A549 (cell line): ENCODE measurements at regions not wholly inside any gene's neighbourhood (a gene's known extent, or its start where the extent isn't known, plus 50 kb on each side); places are given as distances from the start of the nearest gene placed in this dataset.

ENCODE experiments used
- ATAC-seq, 2 experiments: fragments of 200-7000 bp in 1 of 2; fragments of >200 bp in 1 of 2; cut with Nextera tagmentation in 1 of 2; cut with Tn5 transposase in 1 of 2; 3 replicates each; pipeline versions ENCODE4 v1.8.0 to v1.9.1; 2018 to 2020; ENCODE audit warnings: mild to moderate bottlenecking in 1 of 2, moderate library complexity in 1 of 2
- CTCF ChIA-PET: fragments of 300-600 bp; sonication (Branson Sonifier 250); formaldehyde crosslinking; extraction: SDS; loops from one replicate; lab custom pipeline; 2021; ENCODE audit warnings: antibody characterized with exemption, inconsistent platforms; lab: Yijun Ruan, JAX
- POLR2A ChIA-PET: fragments of 350-600 bp; formaldehyde crosslinking; extraction: SDS; loops from one replicate; lab custom pipeline; 2021; ENCODE audit warnings: antibody characterized with exemption, inconsistent platforms; lab: Yijun Ruan, JAX
- DNase-seq, 2 experiments: peaks; one replicate each; pipeline versions ENCODE4 v3.0.0 to v3.0.0-alpha.2; 2011 to 2016; ENCODE audit warnings: low read depth in 1 of 2, low spot score in 1 of 2
- FAIRE-seq: peaks from 2 replicates; lab custom pipeline; 2011; peaks lifted over from hg19 to GRCh38; lab: Jason Lieb, UNC
- H3K27ac ChIP-seq, 2 experiments: fragments of >200 bp; sonication (Bioruptor Twin); formaldehyde crosslinking; 3 replicates each; pipeline ENCODE4 v1.5.1; 2016 to 2017
- H3K4me1 ChIP-seq: fragments of >200 bp; sonication (Bioruptor Twin); formaldehyde crosslinking; 3 replicates; pipeline ENCODE4 v1.6.1; 2016
- H3K4me2 ChIP-seq: fragments of >200 bp; sonication (Bioruptor Twin); formaldehyde crosslinking; 3 replicates; pipeline ENCODE4 v1.6.1; 2016
- H3K4me3 ChIP-seq: fragments of >200 bp; sonication (Bioruptor Twin); formaldehyde crosslinking; 3 replicates; pipeline ENCODE4 v1.5.1; 2016
- H3K9me3 ChIP-seq: fragments of >200 bp; sonication (Bioruptor Twin); formaldehyde crosslinking; 3 replicates; pipeline ENCODE4 v1.6.1; 2016
- BCL3 ChIP-seq: fragments of >200 bp; sonication (Bioruptor Twin); formaldehyde crosslinking; IDR thresholded peaks from 3 replicates; pipeline ENCODE4 v1.6.1; 2016
- BHLHE40 ChIP-seq: IDR thresholded peaks from 2 replicates; pipeline ENCODE4 v1.6.1; 2012; ENCODE audit warnings: low read depth, low read length, inconsistent platforms
- CBX8 ChIP-seq: fragments of 200-600 bp; sonication (generic); IDR thresholded peaks from 2 replicates; pipeline ENCODE4 v1.6.1; 2016
- CHD4 ChIP-seq: fragments of 200-600 bp; sonication (generic); IDR thresholded peaks from 2 replicates; pipeline ENCODE4 v1.6.1; 2016; ENCODE audit warnings: antibody characterized with exemption, mild to moderate bottlenecking, borderline replicate concordance
- ESRRA ChIP-seq: fragments of 150-350 bp; IDR thresholded peaks from 2 replicates; pipeline ENCODE4 v1.6.1; 2014; ENCODE audit warnings: mild to moderate bottlenecking, low read length, borderline replicate concordance
- FOSL2 ChIP-seq, 2 experiments: fragments of 450-650 bp in 1 of 2; fragments of >200 bp in 1 of 2; sonication (Bioruptor Twin) in 1 of 2; formaldehyde crosslinking; IDR thresholded peaks; 2 replicates each; pipeline versions ENCODE4 v1.5.0 to v1.6.1; 2016 to 2020; ENCODE audit warnings: mild to moderate bottlenecking in 1 of 2, moderate library complexity in 1 of 2
- FOXS1 ChIP-seq: fragments of 250-450 bp; sonication (Bioruptor Pico); IDR thresholded peaks from 2 replicates; pipeline ENCODE4 v1.5.0; 2020; ENCODE audit warnings: mild to moderate bottlenecking, moderate library complexity
- HES2 ChIP-seq: fragments of >200 bp; sonication (Bioruptor Twin); formaldehyde crosslinking; IDR thresholded peaks from 2 replicates; pipeline ENCODE4 v1.6.1; 2016
- HMGXB4 ChIP-seq: fragments of 250-450 bp; sonication (Bioruptor Pico); IDR thresholded peaks from 2 replicates; pipeline ENCODE4 v1.5.0; 2021; ENCODE audit warnings: mild to moderate bottlenecking, moderate library complexity, borderline replicate concordance
- HOXA7 ChIP-seq: fragments of 250-450 bp; sonication (Bioruptor Pico); IDR thresholded peaks from 2 replicates; pipeline ENCODE4 v1.5.0; 2020; ENCODE audit warnings: mild to moderate bottlenecking, moderate library complexity
- HOXB13 ChIP-seq: fragments of 250-450 bp; sonication (Bioruptor Pico); IDR thresholded peaks from 2 replicates; pipeline ENCODE4 v1.5.0; 2020; ENCODE audit warnings: low read depth, mild to moderate bottlenecking, moderate library complexity
- JUN ChIP-seq, 2 experiments: fragments of >200 bp; sonication (Bioruptor Twin); formaldehyde crosslinking; IDR thresholded peaks; 2 replicates in 1 of 2; 3 replicates in 1 of 2; pipeline ENCODE4 v1.6.1; 2016 to 2017
- MYC ChIP-seq: IDR thresholded peaks from 2 replicates; pipeline ENCODE4 v1.6.1; 2012; ENCODE audit warnings: mild to moderate bottlenecking, inconsistent platforms, low read length, improper control_type of control experiment, borderline replicate concordance
- NFE2L2 ChIP-seq: fragments of 150-350 bp; conservative IDR thresholded peaks from 2 replicates; pipeline ENCODE4 v1.6.1; 2014; ENCODE audit warnings: low read length
- NPAS2 ChIP-seq: fragments of 250-450 bp; sonication (Bioruptor Pico); IDR thresholded peaks from 2 replicates; pipeline ENCODE4 v1.8.0; 2022; ENCODE audit warnings: mild to moderate bottlenecking, moderate library complexity, borderline replicate concordance
- RARB ChIP-seq: fragments of 250-450 bp; sonication (Bioruptor Pico); IDR thresholded peaks from 2 replicates; pipeline ENCODE4 v1.8.0; 2021; ENCODE audit warnings: mild to moderate bottlenecking, moderate library complexity
- RFX5 ChIP-seq: fragments of 450-650 bp; IDR thresholded peaks from 2 replicates; pipeline ENCODE4 v1.7.1; 2014; ENCODE audit warnings: antibody characterized with exemption, mild to moderate bottlenecking, moderate library complexity
- ZFP36 ChIP-seq: fragments of 450-650 bp; IDR thresholded peaks from 2 replicates; pipeline ENCODE4 v1.6.1; 2014; ENCODE audit warnings: borderline replicate concordance; ENCODE audit not compliant: partially characterized antibody
- ZSCAN20 ChIP-seq: fragments of 250-450 bp; sonication (Bioruptor Pico); IDR thresholded peaks from 2 replicates; pipeline ENCODE4 v1.8.0; 2022; ENCODE audit warnings: mild to moderate bottlenecking, moderate library complexity
- WGBS: methylation state at CpG from one replicate; pipeline ENCODE4 v1.1.6; 2017; ENCODE audit errors: missing lambda C conversion rate; 5-methylcytosine and 5-hydroxymethylcytosine counted together
- TF ChIP-seq, protein P1 (sequence below): IDR thresholded peaks from 2 replicates; pipeline ENCODE4 v1.6.1; 2012
- TF ChIP-seq, protein P2 (sequence below): IDR thresholded peaks from 2 replicates; pipeline ENCODE4 v1.6.1; 2012
- TF ChIP-seq, protein P3 (sequence below): fragments of 250-450 bp; sonication (Bioruptor Pico); IDR thresholded peaks from 2 replicates; pipeline ENCODE4 v1.5.0; 2020; ENCODE audit warnings: low read depth, mild to moderate bottlenecking, moderate library complexity

DNA sequence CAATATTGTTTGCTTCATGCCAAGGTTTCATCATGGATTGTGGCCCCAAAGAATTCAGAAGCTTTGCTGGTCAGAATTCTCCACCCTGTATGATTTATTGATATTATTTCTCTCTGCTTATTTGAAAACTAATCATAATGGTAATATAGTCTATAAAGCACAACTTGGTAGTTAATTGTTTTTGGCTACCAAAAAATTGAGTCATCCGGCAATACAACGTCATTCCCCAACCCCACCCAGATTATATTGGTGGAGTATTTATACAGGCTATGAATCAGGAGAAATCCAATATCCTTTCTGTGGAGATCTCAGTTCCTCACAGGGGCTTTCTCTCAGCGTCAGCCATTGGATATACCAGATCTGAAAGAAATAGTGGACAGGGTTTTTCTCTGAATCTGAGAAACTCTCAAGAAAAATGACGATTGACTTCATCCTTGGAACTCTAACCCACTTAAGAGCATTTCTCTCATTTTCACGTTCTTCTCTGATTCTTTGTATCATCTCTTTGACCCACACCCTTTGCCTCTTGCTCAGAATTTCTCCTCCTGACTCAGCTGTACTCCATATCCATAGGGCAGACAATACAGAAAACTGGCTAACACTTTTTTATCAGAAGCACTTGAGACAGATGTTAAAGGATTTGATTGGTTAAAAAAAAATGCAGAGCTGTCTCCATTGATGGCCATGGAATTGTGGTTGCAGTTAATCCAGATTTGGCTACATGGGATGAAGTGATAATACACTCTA is 1055.8 kb upstream of the CADM2 start:
- POLR2A ChIA-PET: no interaction called here
- WGBS: 29% methylated on average over 5 of the region's 5 CpGs

DNA sequence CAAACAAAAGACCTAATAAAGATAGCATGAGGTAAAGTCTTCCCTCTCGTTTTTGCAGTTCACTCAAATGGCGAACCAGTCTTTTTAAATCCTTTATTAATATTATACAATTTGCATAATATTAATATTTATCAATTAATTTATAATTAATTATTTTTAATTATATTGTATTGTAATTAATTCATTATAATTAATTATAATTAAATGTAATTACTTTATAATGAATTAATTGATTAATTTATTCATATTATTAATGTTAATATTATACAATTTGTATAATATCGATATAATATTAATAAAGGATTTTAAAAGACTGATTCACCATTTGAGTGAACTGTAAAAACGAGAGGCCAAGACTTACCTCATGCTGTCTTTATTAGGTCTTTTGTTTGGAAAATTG is 1045.4 kb upstream of the CADM2 start:
- Histone ChIP-seq H3K4me3 (no peak overlapping the region), H3K4me1 (no peaks in the 10 kb centered on the region)
- CTCF ChIA-PET: no interaction called here
- WGBS: 37% methylated on average over 4 of the region's 4 CpGs
- POLR2A ChIA-PET: no interaction called here
- no peak for TF ChIP-seq FOXS1 (CRISPR knock-in tag)
- no peak for TF ChIP-seq ZFP36
- no peak for TF ChIP-seq BHLHE40
- no peak for TF ChIP-seq HOXA7 (CRISPR knock-in tag)
- TF ChIP-seq HES2: no peak
- no peak for TF ChIP-seq CHD4
- TF ChIP-seq, protein P1, sequence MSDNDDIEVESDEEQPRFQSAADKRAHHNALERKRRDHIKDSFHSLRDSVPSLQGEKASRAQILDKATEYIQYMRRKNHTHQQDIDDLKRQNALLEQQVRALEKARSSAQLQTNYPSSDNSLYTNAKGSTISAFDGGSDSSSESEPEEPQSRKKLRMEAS: no peak
- no peak for TF ChIP-seq BCL3
- TF ChIP-seq ZSCAN20 (CRISPR knock-in tag): no peak
- TF ChIP-seq, protein P2, sequence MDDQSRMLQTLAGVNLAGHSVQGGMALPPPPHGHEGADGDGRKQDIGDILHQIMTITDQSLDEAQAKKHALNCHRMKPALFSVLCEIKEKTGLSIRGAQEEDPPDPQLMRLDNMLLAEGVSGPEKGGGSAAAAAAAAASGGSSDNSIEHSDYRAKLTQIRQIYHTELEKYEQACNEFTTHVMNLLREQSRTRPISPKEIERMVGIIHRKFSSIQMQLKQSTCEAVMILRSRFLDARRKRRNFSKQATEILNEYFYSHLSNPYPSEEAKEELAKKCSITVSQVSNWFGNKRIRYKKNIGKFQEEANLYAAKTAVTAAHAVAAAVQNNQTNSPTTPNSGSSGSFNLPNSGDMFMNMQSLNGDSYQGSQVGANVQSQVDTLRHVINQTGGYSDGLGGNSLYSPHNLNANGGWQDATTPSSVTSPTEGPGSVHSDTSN: no peak
- TF ChIP-seq, protein P3, sequence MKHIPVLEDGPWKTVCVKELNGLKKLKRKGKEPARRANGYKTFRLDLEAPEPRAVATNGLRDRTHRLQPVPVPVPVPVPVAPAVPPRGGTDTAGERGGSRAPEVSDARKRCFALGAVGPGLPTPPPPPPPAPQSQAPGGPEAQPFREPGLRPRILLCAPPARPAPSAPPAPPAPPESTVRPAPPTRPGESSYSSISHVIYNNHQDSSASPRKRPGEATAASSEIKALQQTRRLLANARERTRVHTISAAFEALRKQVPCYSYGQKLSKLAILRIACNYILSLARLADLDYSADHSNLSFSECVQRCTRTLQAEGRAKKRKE (CRISPR knock-in tag): no peak
- TF ChIP-seq ESRRA: no peak
- TF ChIP-seq, all 56 proteins: peak for 0
- Histone ChIP-seq H3K4me2 (no peak overlapping the region), H3K27ac (no peak overlapping the region), H3K9me3 (no peaks in the 10 kb centered on the region)
- ATAC-seq (no peak), FAIRE-seq (no peak), DNase-seq (no peak)

More for the DNA sequence above, 1055.8 kb upstream of the CADM2 start:
- CTCF ChIA-PET: no interaction called here
- H3K27ac ChIP-seq: no peak overlapping the region
- H3K4me3 ChIP-seq: no peak overlapping the region
- FAIRE-seq: no peak
- H3K4me1 ChIP-seq: no peaks in the 10 kb centered on the region
- H3K4me2 ChIP-seq: no peak overlapping the region
- no peak for TF ChIP-seq JUN (IDR thresholded peaks at IDR 0.05)
- no peak for TF ChIP-seq FOXS1 (CRISPR knock-in tag)
- TF ChIP-seq CBX8: no peak
- TF ChIP-seq MYC: no peak
- no peak for TF ChIP-seq HOXB13
- no peak for ATAC-seq
- no peaks in the 10 kb centered on the region for H3K9me3 ChIP-seq
- no peak for DNase-seq

DNA sequence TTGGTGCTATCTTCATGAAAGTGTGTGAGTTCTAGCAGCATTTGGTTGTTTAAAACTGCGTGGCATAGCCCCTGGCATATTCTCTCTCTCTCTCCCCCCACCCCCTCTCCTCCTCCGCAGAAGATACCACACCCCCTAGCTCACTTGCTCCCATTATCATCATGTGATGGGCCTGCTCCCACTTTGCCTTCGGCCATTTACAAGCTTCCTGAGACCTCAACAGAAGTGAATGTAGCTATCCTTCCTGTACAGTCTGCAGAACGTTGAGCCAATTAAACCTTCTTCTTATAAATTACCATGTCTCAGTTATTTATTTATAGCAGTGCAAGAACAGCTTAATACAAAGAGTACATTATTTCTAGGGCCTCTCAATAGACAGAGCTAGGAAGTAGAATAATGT is 1032.5 kb upstream of the CADM2 start:
- Histone ChIP-seq H3K4me2 (no peak overlapping the region), H3K27ac (no peak overlapping the region), H3K9me3 (no peaks in the 10 kb centered on the region; the same call in 2 of the 3 replicates), H3K4me3 (no peak overlapping the region), H3K4me1 (no peaks in the 10 kb centered on the region)
- WGBS: 3% methylated on average over 3 of the region's 4 CpGs
- CTCF ChIA-PET: interaction anchor here (0.6 kb wide), 1 partner anchor 187 kb away, joined by 3 read pairs; no protein-coding TSS in a partner anchor
- no peak for TF ChIP-seq FOSL2 (IDR thresholded peaks at IDR 0.05)
- no peak for TF ChIP-seq FOSL2 (CRISPR knock-in tag; IDR thresholded peaks at IDR 0.05)
- no peak for TF ChIP-seq RARB (CRISPR knock-in tag)
- no peak for TF ChIP-seq NPAS2 (CRISPR knock-in tag)
- no peak for TF ChIP-seq CHD4
- TF ChIP-seq HMGXB4 (CRISPR knock-in tag): no peak
- no peak for TF ChIP-seq RFX5
- no peak for TF ChIP-seq NFE2L2
- no peak for FAIRE-seq
- no peak for DNase-seq
- no peak for ATAC-seq
- POLR2A ChIA-PET: no interaction called here
